Testis (tissue), 2 donors: ENCODE measurements at regions not wholly inside any gene's neighbourhood (a gene's known extent, or its start where the extent isn't known, plus 50 kb on each side); places are given as distances from the start of the nearest gene placed in this dataset.

ENCODE experiments used
- CTCF ChIP-seq, 3 experiments: fragments of 450-650 bp in 2 of 3; fragments of 200-600 bp in 1 of 3; sonication (generic) in 1 of 3; IDR thresholded peaks; one replicate each; pipeline ENCODE4 v1.5.1; 2016 to 2019; ENCODE audit warnings: antibody characterized with exemption in 3 of 3, mild to moderate bottlenecking in 2 of 3, moderate library complexity in 1 of 3
- POLR2A ChIP-seq: fragments of 450-650 bp; IDR thresholded peaks from one replicate; pipeline ENCODE4 v1.6.1; 2017; ENCODE audit warnings: antibody characterized with exemption, mild to moderate bottlenecking, moderate library complexity

DNA sequence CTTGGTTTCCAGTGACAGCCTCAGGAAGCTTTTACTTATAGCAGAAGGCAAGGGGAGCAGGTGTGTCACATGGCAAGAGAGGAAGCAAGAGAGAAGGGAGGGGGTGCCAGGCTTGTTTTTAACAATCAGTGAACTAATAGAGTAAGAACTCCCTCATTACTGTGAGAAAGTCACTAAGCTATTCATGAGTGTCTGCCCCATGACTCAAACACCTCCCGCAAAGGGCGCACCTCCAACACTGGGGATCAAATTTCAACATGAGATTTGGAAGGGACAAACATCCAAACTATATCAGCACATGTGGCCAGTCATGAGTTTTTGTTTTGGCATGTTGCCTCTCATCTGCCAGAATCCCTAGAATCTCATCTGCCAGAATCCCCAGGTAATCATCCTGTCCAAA is 183.5 kb upstream of the C1QTNF7 start:
- TF ChIP-seq CTCF (IDR thresholded peaks at IDR 0.05) (no peak), POLR2A (no peak)
